OCI-LY1 (cell line): ENCODE measurements at regions not wholly inside any gene's neighbourhood (a gene's known extent, or its start where the extent isn't known, plus 50 kb on each side); places are given as distances from the start of the nearest gene placed in this dataset.

Source experiments
- CTCF ChIP-seq: fragments of 200-600 bp; sonication (generic), shearing (Covaris generic); IDR thresholded peaks from 2 replicates; pipeline ENCODE4 v1.5.1; 2017; ENCODE audit warnings: mild to moderate bottlenecking, antibody characterized with exemption, low read length, moderate library complexity, mixed read lengths
- EZH2 ChIP-seq: fragments of 200-600 bp; sonication (generic), shearing (Covaris generic); IDR thresholded peaks from 2 replicates; pipeline ENCODE4 v1.8.0; 2017; ENCODE audit warnings: borderline replicate concordance, mixed run types, mild to moderate bottlenecking, antibody characterized with exemption, low read length, moderate library complexity, mixed read lengths

GRCh38 chr2:131835621-131836091 is 308.0 kb downstream of the CCDC74A start:
- no peak for TF ChIP-seq CTCF
- no peak for TF ChIP-seq EZH2
